ENCODE measurements at regions not wholly inside any gene's neighbourhood (a gene's known extent, or its start where the extent isn't known, plus 50 kb on each side); places are given as distances from the start of the nearest gene placed in this dataset.

DNA sequence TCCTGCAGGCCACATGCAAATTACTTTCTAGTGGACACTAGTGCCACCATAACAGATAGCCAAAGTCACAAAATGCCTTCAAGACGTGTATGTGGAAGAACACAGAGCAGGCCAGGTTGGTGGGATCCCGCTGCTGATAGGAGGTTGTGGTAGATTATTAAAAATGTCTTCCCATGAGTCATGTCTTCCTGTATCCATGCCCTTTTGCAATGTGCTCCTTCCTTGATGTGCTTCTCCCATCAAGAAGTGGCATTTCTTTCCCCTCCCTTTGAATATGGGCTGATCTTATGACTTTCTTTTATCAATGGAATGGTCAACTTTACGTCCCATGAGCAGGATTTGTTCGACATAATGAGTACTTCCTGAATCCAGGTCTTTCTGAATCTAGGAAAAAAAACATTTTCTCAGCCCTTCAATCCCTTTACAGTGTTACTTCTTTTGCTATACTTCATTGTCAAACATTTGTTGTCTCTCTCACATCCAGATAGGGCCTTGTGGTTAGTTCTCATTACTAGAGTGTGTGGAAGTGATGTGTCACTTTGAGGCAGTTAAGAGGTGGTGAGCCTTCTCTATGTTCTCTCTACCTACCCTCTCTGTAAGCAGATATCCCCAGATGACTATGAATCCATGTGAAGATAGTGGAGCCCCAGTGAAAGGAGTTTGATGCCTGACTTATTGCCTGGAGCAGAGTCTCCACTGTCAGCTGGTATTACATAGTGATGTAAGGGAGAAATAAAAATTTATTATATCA lies 519.2 kb upstream of the DIPK2B start:
- no peaks in the 10 kb centered on the region for H4K20me1 ChIP-seq (ENCODE audit: insufficient read depth, low read length)

DNA sequence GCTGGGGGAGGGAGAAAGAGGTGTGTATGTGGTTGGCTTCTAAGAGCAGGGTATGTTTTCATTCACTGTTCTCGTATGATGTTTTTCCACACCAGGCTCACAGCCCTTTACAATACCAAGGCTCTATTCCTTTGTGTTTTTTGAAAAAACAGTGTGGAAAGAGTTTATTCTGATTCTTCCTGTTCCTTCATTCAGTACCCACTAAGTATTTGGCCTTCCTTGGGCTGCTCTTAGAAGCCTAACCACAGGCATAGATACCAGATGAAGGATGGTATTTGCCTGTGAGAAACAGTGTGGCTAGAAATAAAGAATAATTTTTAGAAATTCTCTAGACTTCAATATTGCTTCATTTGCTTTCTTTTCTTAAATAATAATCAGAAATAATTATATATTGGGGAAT lies 518.0 kb upstream of the DIPK2B start:
- Histone ChIP-seq H3K4me2 (replicated peaks; ENCODE audit: extremely low read depth, low read length, poor library complexity, severe bottlenecking) (no peak overlapping the region), H3K36me3 (replicated peaks in 1 of 2; ENCODE audit: control insufficient read depth in 1 of 2, insufficient read depth in 2 of 2, low read length in 2 of 2) (no peaks in the 10 kb centered on the region), H3K4me3 (replicated peaks in 1 of 3; ENCODE audit: low read depth in 2 of 3, low read length in 3 of 3) (no peak overlapping the region), H2AFZ (ENCODE audit: insufficient read depth, low read depth, low read length, poor library complexity, severe bottlenecking) (no peak overlapping the region), H3K27me3 (ENCODE audit: control insufficient read depth in 2 of 2, insufficient read depth in 2 of 2, low read length in 2 of 2) (peaks cover 0 to 52% of the 10 kb centered on the region in 2 donors), H3K9ac (ENCODE audit: insufficient read depth, low read length, poor library complexity, severe bottlenecking) (no peak overlapping the region), H3K9me3 (replicated peaks in 1 of 2; ENCODE audit: control insufficient read depth in 1 of 2, insufficient read depth in 1 of 2, low read length in 2 of 2) (no peaks in the 10 kb centered on the region), H3K27ac (ENCODE audit: low read depth in 1 of 2, low read length in 2 of 2) (no peak overlapping the region), H3K4me1 (ENCODE audit: control insufficient read depth in 1 of 2, insufficient read depth in 2 of 2, low read length in 2 of 2) (peaks cover 28 to 32% of the 10 kb centered on the region in 2 donors), H4K20me1 (ENCODE audit: insufficient read depth, low read length) (no peaks in the 10 kb centered on the region), H3K79me2 (ENCODE audit: insufficient read depth, low read length) (no peaks in the 10 kb centered on the region)
- intact Hi-C loops (cut with micrococcal nuclease), result no loop called here
- Mint-ChIP-seq H3K9me3 (peaks cover 0 to 5% (median 0%) of the 10 kb centered on the region in 7 donors), H3K4me3 (no peak overlapping the region), H3K27me3 (ENCODE audit: low read depth in 3 of 3) (peaks cover 0 to 26% (median 1%) of the 10 kb centered on the region in 3 donors), H3K4me1 (peaks cover 25% of the 10 kb centered on the region), H3K27ac (no peak overlapping the region), H3K36me3 (no peaks in the 10 kb centered on the region)
- no peak for DNase-seq
- TF ChIP-seq, protein P1, sequence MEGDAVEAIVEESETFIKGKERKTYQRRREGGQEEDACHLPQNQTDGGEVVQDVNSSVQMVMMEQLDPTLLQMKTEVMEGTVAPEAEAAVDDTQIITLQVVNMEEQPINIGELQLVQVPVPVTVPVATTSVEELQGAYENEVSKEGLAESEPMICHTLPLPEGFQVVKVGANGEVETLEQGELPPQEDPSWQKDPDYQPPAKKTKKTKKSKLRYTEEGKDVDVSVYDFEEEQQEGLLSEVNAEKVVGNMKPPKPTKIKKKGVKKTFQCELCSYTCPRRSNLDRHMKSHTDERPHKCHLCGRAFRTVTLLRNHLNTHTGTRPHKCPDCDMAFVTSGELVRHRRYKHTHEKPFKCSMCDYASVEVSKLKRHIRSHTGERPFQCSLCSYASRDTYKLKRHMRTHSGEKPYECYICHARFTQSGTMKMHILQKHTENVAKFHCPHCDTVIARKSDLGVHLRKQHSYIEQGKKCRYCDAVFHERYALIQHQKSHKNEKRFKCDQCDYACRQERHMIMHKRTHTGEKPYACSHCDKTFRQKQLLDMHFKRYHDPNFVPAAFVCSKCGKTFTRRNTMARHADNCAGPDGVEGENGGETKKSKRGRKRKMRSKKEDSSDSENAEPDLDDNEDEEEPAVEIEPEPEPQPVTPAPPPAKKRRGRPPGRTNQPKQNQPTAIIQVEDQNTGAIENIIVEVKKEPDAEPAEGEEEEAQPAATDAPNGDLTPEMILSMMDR (IDR thresholded peaks at IDR 0.05), result no peak
- WGBS (ENCODE audit: insufficient coverage), result no CpG with 5 or more reads among the region's 1 CpG

More for the DNA sequence above, 519.2 kb upstream of the DIPK2B start:
- no peak overlapping the region for H3K4me3 ChIP-seq (replicated peaks in 1 of 3; ENCODE audit: low read depth in 2 of 3, low read length in 3 of 3)
- TF ChIP-seq, protein P1 (IDR thresholded peaks at IDR 0.05), result no peak
- H2AFZ ChIP-seq (ENCODE audit: insufficient read depth, low read depth, low read length, poor library complexity, severe bottlenecking), result no peak overlapping the region
- H3K36me3 ChIP-seq (replicated peaks in 1 of 2; ENCODE audit: control insufficient read depth in 1 of 2, insufficient read depth in 2 of 2, low read length in 2 of 2), result no peaks in the 10 kb centered on the region
- H3K79me2 ChIP-seq (ENCODE audit: insufficient read depth, low read length), result no peaks in the 10 kb centered on the region
- intact Hi-C loops (cut with micrococcal nuclease), result no loop called here
- no peak overlapping the region for H3K27ac Mint-ChIP-seq
- peaks cover 0 to 24% (median 1%) of the 10 kb centered on the region in 3 donors for H3K27me3 Mint-ChIP-seq (ENCODE audit: low read depth in 3 of 3)
- H3K36me3 Mint-ChIP-seq, result no peaks in the 10 kb centered on the region
- peaks cover 20 to 21% of the 10 kb centered on the region in 2 donors for H3K4me1 ChIP-seq (ENCODE audit: control insufficient read depth in 1 of 2, insufficient read depth in 2 of 2, low read length in 2 of 2)
- DNase-seq, result no peak
- peaks cover 0 to 54% of the 10 kb centered on the region in 2 donors for H3K27me3 ChIP-seq (ENCODE audit: control insufficient read depth in 2 of 2, insufficient read depth in 2 of 2, low read length in 2 of 2)
- no peak overlapping the region for H3K4me3 Mint-ChIP-seq
- H3K9me3 ChIP-seq (replicated peaks in 1 of 2; ENCODE audit: control insufficient read depth in 1 of 2, insufficient read depth in 1 of 2, low read length in 2 of 2), result no peaks in the 10 kb centered on the region
- H3K4me1 Mint-ChIP-seq, result peaks cover 21% of the 10 kb centered on the region
- WGBS (ENCODE audit: insufficient coverage), result no CpG with 5 or more reads among the region's 4 CpGs
- peaks cover 0 to 5% (median 0%) of the 10 kb centered on the region in 7 donors for H3K9me3 Mint-ChIP-seq
- H3K27ac ChIP-seq (ENCODE audit: low read depth in 1 of 2, low read length in 2 of 2), result no peak overlapping the region
- H3K9ac ChIP-seq (ENCODE audit: insufficient read depth, low read length, poor library complexity, severe bottlenecking), result no peak overlapping the region
- H3K4me2 ChIP-seq (replicated peaks; ENCODE audit: extremely low read depth, low read length, poor library complexity, severe bottlenecking), result no peak overlapping the region
